ENCODE measurements at regions not wholly inside any gene's neighbourhood (a gene's known extent, or its start where the extent isn't known, plus 50 kb on each side); places are given as distances from the start of the nearest gene placed in this dataset.

GRCh38 chr6:166714581-166714980 is 87.5 kb upstream of the RPS6KA2 start:
- dilution Hi-C loops (cut with MboI; ENCODE audit: extremely low pct_ligation_motif_present, low sequenced_read_pairs): no loop called here
- Histone ChIP-seq H3K9ac (ENCODE audit: control insufficient read depth, extremely low read depth, insufficient read depth, low read length) (no peak overlapping the region), H3K4me3 (ENCODE audit: control insufficient read depth in 2 of 3, extremely low read depth in 1 of 3, insufficient read depth in 2 of 3, low read depth in 1 of 3, low read length in 3 of 3) (no peak overlapping the region), H3K4me2 (ENCODE audit: control insufficient read depth, extremely low read depth, insufficient read depth, low read depth, low read length) (no peak overlapping the region), H3K79me2 (ENCODE audit: control insufficient read depth, insufficient read depth, low read length) (no peaks in the 10 kb centered on the region), H3K27ac (ENCODE audit: control insufficient read depth, insufficient read depth, low read length) (no peak overlapping the region), H2AFZ (ENCODE audit: control insufficient read depth, low read length) (no peak overlapping the region), H3K9me1 (ENCODE audit: control insufficient read depth, extremely low read depth, insufficient read depth, low read length) (no peaks in the 10 kb centered on the region), H3K36me3 (ENCODE audit: control insufficient read depth in 2 of 2, extremely low read depth in 1 of 2, insufficient read depth in 2 of 2, low read length in 2 of 2) (no peaks in the 10 kb centered on the region), H3K9me3 (ENCODE audit: control insufficient read depth, low read depth, low read length) (no peaks in the 10 kb centered on the region), H4K20me1 (ENCODE audit: control insufficient read depth, extremely low read depth, insufficient read depth, low read length) (no peaks in the 10 kb centered on the region), H3K27me3 (ENCODE audit: control insufficient read depth, extremely low read depth, insufficient read depth, low read length) (no peaks in the 10 kb centered on the region), H3K4me1 (ENCODE audit: control insufficient read depth, extremely low read depth, insufficient read depth, low read length) (no peaks in the 10 kb centered on the region)
- no peak for TF ChIP-seq EZH2 (IDR thresholded peaks at IDR 0.05; ENCODE audit: low read length)
- TF ChIP-seq CTCF (optimal IDR thresholded peaks at IDR 0.05 in 1 of 3, IDR thresholded peaks at IDR 0.05 in 1 of 3, conservative IDR thresholded peaks at IDR 0.05 in 1 of 3; ENCODE audit: extremely low read depth in 1 of 3, insufficient read depth in 2 of 3, low read length in 3 of 3): no peak
- FAIRE-seq (no peak), DNase-seq (ENCODE audit: low read depth, low spot score) (no peak)

GRCh38 chr6:166714187-166714510 is 87.1 kb upstream of the RPS6KA2 start:
- no peak overlapping the region for H3K9ac ChIP-seq (ENCODE audit: control insufficient read depth, extremely low read depth, insufficient read depth, low read length)
- dilution Hi-C loops (cut with MboI; ENCODE audit: extremely low pct_ligation_motif_present, low sequenced_read_pairs): no loop called here
- H3K4me3 ChIP-seq (ENCODE audit: control insufficient read depth in 2 of 3, extremely low read depth in 1 of 3, insufficient read depth in 2 of 3, low read depth in 1 of 3, low read length in 3 of 3): no peak overlapping the region
- TF ChIP-seq EZH2 (IDR thresholded peaks at IDR 0.05; ENCODE audit: low read length) (no peak), CTCF (optimal IDR thresholded peaks at IDR 0.05 in 1 of 3, IDR thresholded peaks at IDR 0.05 in 1 of 3, conservative IDR thresholded peaks at IDR 0.05 in 1 of 3; ENCODE audit: extremely low read depth in 1 of 3, insufficient read depth in 2 of 3, low read length in 3 of 3) (no peak)
- no peaks in the 10 kb centered on the region for H4K20me1 ChIP-seq (ENCODE audit: control insufficient read depth, extremely low read depth, insufficient read depth, low read length)
- no peak for DNase-seq (ENCODE audit: low read depth, low spot score)
- H3K9me1 ChIP-seq (ENCODE audit: control insufficient read depth, extremely low read depth, insufficient read depth, low read length): no peaks in the 10 kb centered on the region
- H3K79me2 ChIP-seq (ENCODE audit: control insufficient read depth, insufficient read depth, low read length): no peaks in the 10 kb centered on the region
- no peak overlapping the region for H3K4me2 ChIP-seq (ENCODE audit: control insufficient read depth, extremely low read depth, insufficient read depth, low read depth, low read length)
- FAIRE-seq: no peak
- H3K9me3 ChIP-seq (ENCODE audit: control insufficient read depth, low read depth, low read length): no peaks in the 10 kb centered on the region
- no peaks in the 10 kb centered on the region for H3K4me1 ChIP-seq (ENCODE audit: control insufficient read depth, extremely low read depth, insufficient read depth, low read length)
- H3K27me3 ChIP-seq (ENCODE audit: control insufficient read depth, extremely low read depth, insufficient read depth, low read length): no peaks in the 10 kb centered on the region
- no peak overlapping the region for H2AFZ ChIP-seq (ENCODE audit: control insufficient read depth, low read length)
- no peaks in the 10 kb centered on the region for H3K36me3 ChIP-seq (ENCODE audit: control insufficient read depth in 2 of 2, extremely low read depth in 1 of 2, insufficient read depth in 2 of 2, low read length in 2 of 2)
- H3K27ac ChIP-seq (ENCODE audit: control insufficient read depth, insufficient read depth, low read length): no peak overlapping the region

All from keratinocyte (primary cell).